IMR-90 (cell line): ENCODE measurements at regions not wholly inside any gene's neighbourhood (a gene's known extent, or its start where the extent isn't known, plus 50 kb on each side); places are given as distances from the start of the nearest gene placed in this dataset.

Source experiments
- ATAC-seq: fragments of 200-7000 bp; cut with Tn5 transposase; 2 replicates; pipeline ENCODE4 v1.9.1; 2020; ENCODE audit warnings: low read depth, mild to moderate bottlenecking, moderate library complexity
- BruUV-seq: library from RNA; stranded (reverse); fragments of 400-500 nt; replicated peaks from 2 replicates; lab custom pipeline; 2021; lab: Mats Ljungman, UMichigan
- CTCF ChIA-PET: fragments of 300-600 bp; formaldehyde crosslinking; extraction: SDS; loops from one replicate; lab custom pipeline; 2021; ENCODE audit warnings: antibody characterized with exemption; lab: Yijun Ruan, JAX
- POLR2A ChIA-PET: fragments of 300-600 bp; sonication (Branson Sonifier 250); formaldehyde crosslinking; loops from one replicate; lab custom pipeline; 2022; ENCODE audit warnings: antibody characterized with exemption; ENCODE audit not compliant: unreplicated experiment; lab: Charles Lee
- DNase-seq: peaks from one replicate; pipeline ENCODE4 v3.0.0; 2013
- H2AFZ ChIP-seq: replicated peaks from 2 replicates; pipeline ENCODE3; 2013; ENCODE audit warnings: low read length, mild to moderate bottlenecking; ENCODE audit not compliant: poor library complexity
- H2AK5ac ChIP-seq: 2 replicates; pipeline ENCODE4 v1.6.1; 2013; ENCODE audit warnings: low read depth, low read length, inconsistent platforms
- H2AK9ac ChIP-seq: replicated peaks from 2 replicates; pipeline ENCODE3; 2013; ENCODE audit warnings: mild to moderate bottlenecking, low read depth, low read length, moderate library complexity; ENCODE audit not compliant: poor library complexity
- H2BK120ac ChIP-seq: 2 replicates; pipeline ENCODE4 v1.6.1; 2013; ENCODE audit warnings: low read depth, low read length, inconsistent platforms
- H2BK15ac ChIP-seq: 3 replicates; pipeline ENCODE4 v1.6.1; 2013; ENCODE audit warnings: low read depth, low read length, inconsistent platforms
- H2BK20ac ChIP-seq: 2 replicates; pipeline ENCODE4 v1.6.1; 2013; ENCODE audit warnings: low read depth, mild to moderate bottlenecking, inconsistent platforms, low read length, moderate library complexity
- H2BK5ac ChIP-seq: 2 replicates; pipeline ENCODE4 v1.6.1; 2013; ENCODE audit warnings: mild to moderate bottlenecking, low read depth, low read length, inconsistent platforms; ENCODE audit not compliant: poor library complexity, severe bottlenecking
- H3K14ac ChIP-seq: replicated peaks from 2 replicates; pipeline ENCODE4 v1.6.1; 2013; ENCODE audit warnings: low read depth, low read length, inconsistent platforms
- H3K18ac ChIP-seq: 2 replicates; pipeline ENCODE4 v1.6.1; 2013; ENCODE audit warnings: low read depth, low read length, control low read depth
- H3K23ac ChIP-seq: 2 replicates; pipeline ENCODE4 v1.6.1; 2013; ENCODE audit warnings: low read depth, low read length, inconsistent platforms
- H3K27ac ChIP-seq: 2 replicates; pipeline ENCODE4 v1.5.1; 2013; ENCODE audit warnings: mild to moderate bottlenecking, control low read depth, low read length; ENCODE audit not compliant: insufficient read depth
- H3K27me3 ChIP-seq: 2 replicates; pipeline ENCODE4 v1.6.1; 2013; ENCODE audit warnings: low read length; ENCODE audit not compliant: control insufficient read depth, insufficient read depth
- H3K36me3 ChIP-seq: 2 replicates; pipeline ENCODE4 v1.6.1; 2013; ENCODE audit warnings: low read length, mixed read lengths; ENCODE audit not compliant: control insufficient read depth, insufficient read depth
- H3K4ac ChIP-seq: 2 replicates; pipeline ENCODE4 v1.6.1; 2013; ENCODE audit warnings: low read depth, low read length, inconsistent platforms
- H3K4me1 ChIP-seq: 2 replicates; pipeline ENCODE4 v1.6.1; 2013; ENCODE audit warnings: low read length, mixed read lengths; ENCODE audit not compliant: control insufficient read depth, insufficient read depth
- H3K4me2 ChIP-seq: 2 replicates; pipeline ENCODE4 v1.6.1; 2013; ENCODE audit warnings: low read depth, mild to moderate bottlenecking, control low read depth, low read length, moderate library complexity
- H3K4me3 ChIP-seq: 2 replicates; pipeline ENCODE4 v1.5.1; 2013; ENCODE audit warnings: low read depth, mild to moderate bottlenecking, control low read depth, low read length, moderate library complexity; ENCODE audit not compliant: insufficient read depth
- H3K56ac ChIP-seq: 2 replicates; pipeline ENCODE4 v1.6.1; 2013; ENCODE audit warnings: low read length, inconsistent platforms; ENCODE audit not compliant: insufficient read depth; ENCODE audit errors: extremely low read depth
- H3K79me1 ChIP-seq, 2 experiments: 2 replicates each; pipeline ENCODE4 v1.6.1; 2013; ENCODE audit warnings: low read length in 2 of 2, inconsistent platforms in 1 of 2, low read depth in 1 of 2
- H3K9ac ChIP-seq: 2 replicates; pipeline ENCODE4 v1.6.1; 2013; ENCODE audit warnings: low read depth, low read length, control low read depth
- H3K9me1 ChIP-seq: 2 replicates; pipeline ENCODE4 v1.6.1; 2013; ENCODE audit warnings: low read length, inconsistent platforms; ENCODE audit not compliant: insufficient read depth
- H3K9me3 ChIP-seq: 2 replicates; pipeline ENCODE4 v1.6.1; 2013; ENCODE audit warnings: low read length; ENCODE audit not compliant: control insufficient read depth, insufficient read depth
- H4K20me1 ChIP-seq: 2 replicates; pipeline ENCODE4 v1.6.1; 2013; ENCODE audit warnings: low read length, inconsistent platforms; ENCODE audit not compliant: insufficient read depth
- H4K5ac ChIP-seq: 2 replicates; pipeline ENCODE4 v1.6.1; 2013; ENCODE audit warnings: mild to moderate bottlenecking, low read depth, low read length, control low read depth
- H4K8ac ChIP-seq, 2 experiments: 2 replicates each; pipeline ENCODE4 v1.6.1; 2013; ENCODE audit warnings: low read depth in 2 of 2, low read length in 2 of 2, control low read depth in 1 of 2, inconsistent platforms in 1 of 2
- H4K91ac ChIP-seq: 2 replicates; pipeline ENCODE4 v1.6.1; 2013; ENCODE audit warnings: low read depth, low read length, inconsistent platforms; ENCODE audit not compliant: insufficient read depth
- MAZ ChIP-seq: IDR thresholded peaks from 2 replicates; pipeline ENCODE4 v1.6.1; 2012; ENCODE audit warnings: low read depth, mild to moderate bottlenecking, low read length, improper control_type of control experiment, moderate library complexity, borderline replicate concordance
- MXI1 ChIP-seq: IDR thresholded peaks from 2 replicates; pipeline ENCODE4 v1.6.1; 2012; ENCODE audit warnings: low read depth, mild to moderate bottlenecking, low read length, moderate library complexity, borderline replicate concordance
- POLR2A ChIP-seq: IDR thresholded peaks from 2 replicates; pipeline ENCODE4 v1.6.1; 2012; ENCODE audit warnings: mild to moderate bottlenecking, low read depth, low read length
- SMC3 ChIP-seq: fragments of 150-350 bp; IDR thresholded peaks from 2 replicates; pipeline ENCODE4 v1.6.1; 2016; ENCODE audit warnings: low read depth, mild to moderate bottlenecking, antibody characterized with exemption, low read length, moderate library complexity
- WGBS, 2 experiments: methylation state at CpG; one replicate each; pipeline versions ENCODE4 v1.1.5 to v1.1.7; 2013; ENCODE audit warnings: missing lambda C conversion rate in 2 of 2; ENCODE audit not compliant: insufficient read length in 1 of 2; ENCODE audit errors: extremely low coverage in 2 of 2; 5-methylcytosine and 5-hydroxymethylcytosine counted together
- dilution Hi-C: fragments of 300-500 bp; cut with HindIII; formaldehyde crosslinking; loops from one replicate; pipeline ENCODE4 v1.14.3; 2018; ENCODE audit warnings: low sequenced_read_pairs; ENCODE audit not compliant: unreplicated experiment
- in situ Hi-C: fragments of 300-500 bp; cut with MboI; formaldehyde crosslinking; loops from 3 replicates; pipeline ENCODE4 v1.14.3; 2019; ENCODE audit warnings: low sequenced_read_pairs, inconsistent platforms, mixed read lengths
- intact Hi-C: fragments of 100-400 bp; cut with micrococcal nuclease; formaldehyde crosslinking; loops from 2 replicates; pipeline ENCODE4 v1.10.0; 2022
- TF ChIP-seq, protein P1 (sequence below): fragments of 150-350 bp; IDR thresholded peaks from 2 replicates; pipeline ENCODE4 v1.6.1; 2017; ENCODE audit warnings: mild to moderate bottlenecking, antibody characterized with exemption, low read length, low read depth

GRCh38 chrX:26653050-26653449 is 437.1 kb downstream of the MAGEB5 start:
- Histone ChIP-seq H2AK5ac (no peak overlapping the region), H3K23ac (no peak overlapping the region), H2BK15ac (no peak overlapping the region), H2BK5ac (no peak overlapping the region), H3K18ac (no peak overlapping the region), H3K27me3 (no peaks in the 10 kb centered on the region), H2AFZ (no peak overlapping the region), H3K9ac (no peak overlapping the region), H4K91ac (no peak overlapping the region), H2BK120ac (no peak overlapping the region), H3K4me3 (no peak overlapping the region), H3K9me3 (peaks cover 7% of the 10 kb centered on the region), H3K9me1 (no peaks in the 10 kb centered on the region), H3K79me1 (no peaks in the 10 kb centered on the region), H3K56ac (no peak overlapping the region), H3K4ac (no peak overlapping the region), H4K8ac (no peak overlapping the region), H4K5ac (no peak overlapping the region), H3K14ac (no peak overlapping the region), H2BK20ac (no peak overlapping the region), H3K36me3 (no peaks in the 10 kb centered on the region), H2AK9ac (no peak overlapping the region), H3K27ac (no peak overlapping the region), H3K4me1 (no peaks in the 10 kb centered on the region), H4K20me1 (no peaks in the 10 kb centered on the region), H3K4me2 (no peak overlapping the region)
- in situ Hi-C loops = loop anchor here (25.0 kb wide), 1 partner anchor 534 kb away; no protein-coding TSS in a partner anchor
- ChIA-PET POLR2A (no interaction called here), CTCF (interaction anchor here (2.2 kb wide), 1 partner anchor 9 kb away, joined by 5 read pairs; no protein-coding TSS in a partner anchor)
- TF ChIP-seq MXI1 (no peak), POLR2A (no peak), MAZ (no peak), SMC3 (no peak)
- TF ChIP-seq, protein P1, sequence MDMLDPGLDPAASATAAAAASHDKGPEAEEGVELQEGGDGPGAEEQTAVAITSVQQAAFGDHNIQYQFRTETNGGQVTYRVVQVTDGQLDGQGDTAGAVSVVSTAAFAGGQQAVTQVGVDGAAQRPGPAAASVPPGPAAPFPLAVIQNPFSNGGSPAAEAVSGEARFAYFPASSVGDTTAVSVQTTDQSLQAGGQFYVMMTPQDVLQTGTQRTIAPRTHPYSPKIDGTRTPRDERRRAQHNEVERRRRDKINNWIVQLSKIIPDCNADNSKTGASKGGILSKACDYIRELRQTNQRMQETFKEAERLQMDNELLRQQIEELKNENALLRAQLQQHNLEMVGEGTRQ = no peak
- intact Hi-C loops = loop anchor here (10.0 kb wide), 1 partner anchor 532 kb away; no protein-coding TSS in a partner anchor
- BruUV-seq = no TSS peak
- dilution Hi-C loops = no loop called here
- DNase-seq (no peak), ATAC-seq (no peak)
- WGBS, 2 experiments = no CpG with 5 or more reads among the region's 2 CpGs
